Epidermal melanocyte (primary cell): ENCODE measurements at regions not wholly inside any gene's neighbourhood (a gene's known extent, or its start where the extent isn't known, plus 50 kb on each side); places are given as distances from the start of the nearest gene placed in this dataset.
"Not testable (repeated sequence)": the region's sequence is repeated elsewhere in the genome, so short reads cannot be mapped to it uniquely, and the experiment has no call there.

Source experiments
- DNase-seq: peaks from one replicate; pipeline ENCODE4 v3.0.0; 2011; ENCODE audit warnings: low spot score; ENCODE audit not compliant: insufficient read length

GRCh38 chr15:84152381-84152979 is 83.1 kb upstream of the GOLGA6L4 start:
- not testable (repeated sequence) for DNase-seq

- DNase-seq = not testable (repeated sequence)
Measured at GRCh38 chr15:84153655-84154140, 81.9 kb upstream of the GOLGA6L4 start.

- DNase-seq = not testable (repeated sequence)
Measured at GRCh38 chr15:84154314-84154713, 81.3 kb upstream of the GOLGA6L4 start.

- DNase-seq = not testable (repeated sequence)
Measured at GRCh38 chr15:84154787-84155186, 80.8 kb upstream of the GOLGA6L4 start.

GRCh38 chr15:84155792-84156587 is 79.6 kb upstream of the GOLGA6L4 start:
- not testable (repeated sequence) for DNase-seq

- not testable (repeated sequence) for DNase-seq
Measured at GRCh38 chr15:84156588-84156840, 79.1 kb upstream of the GOLGA6L4 start.

GRCh38 chr15:84157056-84157632 is 78.4 kb upstream of the GOLGA6L4 start:
- DNase-seq = not testable (repeated sequence)

- not testable (repeated sequence) for DNase-seq
Measured at GRCh38 chr15:84157857-84158256, 77.7 kb upstream of the GOLGA6L4 start.

- not testable (repeated sequence) for DNase-seq
Measured at GRCh38 chr15:84159346-84160269, 76.0 kb upstream of the GOLGA6L4 start.

- not testable (repeated sequence) for DNase-seq
Measured at GRCh38 chr15:84164423-84165292, 70.9 kb upstream of the GOLGA6L4 start.

- DNase-seq = not testable (repeated sequence)
Measured at GRCh38 chr15:84170029-84170428, 65.5 kb upstream of the GOLGA6L4 start.

- not testable (repeated sequence) for DNase-seq
Measured at GRCh38 chr15:84173231-84173610, 62.4 kb upstream of the GOLGA6L4 start.
